HCT116 (cell line): ENCODE measurements at regions not wholly inside any gene's neighbourhood (a gene's known extent, or its start where the extent isn't known, plus 50 kb on each side); places are given as distances from the start of the nearest gene placed in this dataset.

Experiments
- ATAC-seq: fragments of 200-7000 bp; cut with Tn5 transposase; 2 replicates; pipeline ENCODE4 v1.9.1; 2020; ENCODE audit warnings: mild to moderate bottlenecking, moderate library complexity
- BruUV-seq: library from RNA; stranded (reverse); fragments of 400-500 nt; replicated peaks from 2 replicates; lab custom pipeline; 2021; lab: Mats Ljungman, UMichigan
- CTCF ChIA-PET: fragments of 300-600 bp; sonication (Branson Sonifier 250); formaldehyde crosslinking; loops from one replicate; lab custom pipeline; 2021; ENCODE audit warnings: antibody characterized with exemption; lab: Charles Lee
- POLR2A ChIA-PET: fragments of 300-600, 350-600 bp; sonication (Branson Sonifier 250); formaldehyde crosslinking; loops from one replicate; lab custom pipeline; 2021; ENCODE audit warnings: antibody characterized with exemption; lab: Charles Lee
- RAD21 ChIA-PET, 2 experiments: fragments of 300-600 bp; sonication (Branson Sonifier 250); formaldehyde crosslinking; loops; one replicate each; lab custom pipeline; 2023; ENCODE audit warnings: low total read pairs in 2 of 2; ENCODE audit not compliant: uncharacterized antibody in 2 of 2, unreplicated experiment in 2 of 2, low non-redundant PET in 1 of 2; lab: Charles Lee
- DNase-seq: peaks from one replicate; pipeline ENCODE4 v3.0.0-alpha.2; 2010; ENCODE audit warnings: low read depth, low spot score
- H2AFZ ChIP-seq: fragments of 200-600 bp; shearing (Covaris generic), sonication (generic); 2 replicates; pipeline ENCODE4 v1.6.1; 2017; ENCODE audit warnings: low read depth, mixed run types, mixed read lengths, antibody characterized with exemption, low read length; ENCODE audit not compliant: poor library complexity, severe bottlenecking
- H3K27ac ChIP-seq: 2 replicates; pipeline ENCODE4 v1.5.1; 2012; ENCODE audit warnings: low read depth, low read length
- H3K27me3 ChIP-seq: fragments of 200-600 bp; sonication (generic); 2 replicates; pipeline ENCODE4 v1.6.1; 2016; ENCODE audit warnings: mixed run types, low read length, mixed read lengths; ENCODE audit not compliant: insufficient read depth
- H3K36me3 ChIP-seq, 2 experiments: fragments of 200-500 bp in 1 of 2; fragments of 200-600 bp in 1 of 2; sonication (Bioruptor generic) in 1 of 2; sonication (generic) in 1 of 2; 2 replicates each; pipeline versions ENCODE4 v1.5.1 to v1.6.1; 2014 to 2016; ENCODE audit warnings: low read length in 2 of 2, inconsistent platforms in 1 of 2, mixed read lengths in 1 of 2, mixed run types in 1 of 2; ENCODE audit not compliant: insufficient read depth in 2 of 2, control insufficient read depth in 1 of 2
- H3K4me1 ChIP-seq, 2 experiments: fragments of 200-600 bp in 1 of 2; sonication (generic) in 1 of 2; 2 replicates each; pipeline versions ENCODE4 v1.5.1 to v1.6.1; 2012 to 2017; ENCODE audit warnings: low read length in 2 of 2, inconsistent platforms in 1 of 2, mild to moderate bottlenecking in 1 of 2, mixed read lengths in 1 of 2, mixed run types in 1 of 2, moderate library complexity in 1 of 2; ENCODE audit not compliant: insufficient read depth in 2 of 2, control insufficient read depth in 1 of 2
- H3K4me2 ChIP-seq: fragments of 200-600 bp; sonication (generic); 2 replicates; pipeline ENCODE4 v1.6.1; 2017; ENCODE audit warnings: mixed run types, low read length, mixed read lengths
- H3K4me3 ChIP-seq, 2 experiments: fragments of 200-600 bp in 1 of 2; sonication (generic) in 1 of 2; replicated peaks in 1 of 2; 2 replicates each; pipeline ENCODE4 v1.5.1; 2011 to 2016; ENCODE audit warnings: low read length in 2 of 2, control low read depth in 1 of 2, low read depth in 1 of 2, mild to moderate bottlenecking in 1 of 2, mixed read lengths in 1 of 2, mixed run types in 1 of 2
- H3K79me2 ChIP-seq: fragments of 200-600 bp; sonication (generic); 2 replicates; pipeline ENCODE4 v1.6.1; 2017; ENCODE audit warnings: mild to moderate bottlenecking, mixed run types, low read length, moderate library complexity, mixed read lengths; ENCODE audit not compliant: insufficient read depth
- H3K9ac ChIP-seq: fragments of 200-600 bp; sonication (generic); 2 replicates; pipeline ENCODE4 v1.6.1; 2016; ENCODE audit warnings: low read length, mixed read lengths
- H3K9me2 ChIP-seq: fragments of 200-600 bp; sonication (generic), shearing (Covaris generic); 2 replicates; pipeline ENCODE4 v1.6.1; 2017; ENCODE audit warnings: mixed run types, mild to moderate bottlenecking, moderate library complexity; ENCODE audit not compliant: insufficient read depth
- H3K9me3 ChIP-seq, 2 experiments: fragments of 200-500 bp in 1 of 2; fragments of 200-600 bp in 1 of 2; sonication (Bioruptor generic) in 1 of 2; sonication (generic) in 1 of 2; 2 replicates each; pipeline ENCODE4 v1.6.1; 2014 to 2017; ENCODE audit warnings: low read length in 2 of 2, mixed read lengths in 2 of 2, inconsistent platforms in 1 of 2, low read depth in 1 of 2, mild to moderate bottlenecking in 1 of 2, mixed run types in 1 of 2, moderate library complexity in 1 of 2; ENCODE audit not compliant: control insufficient read depth in 1 of 2, insufficient read depth in 1 of 2
- H4K20me1 ChIP-seq: fragments of 200-600 bp; sonication (generic), shearing (Covaris generic); 2 replicates; pipeline ENCODE4 v1.6.1; 2017; ENCODE audit warnings: mixed run types, mild to moderate bottlenecking, moderate library complexity; ENCODE audit not compliant: insufficient read depth
- EGR1 ChIP-seq: IDR thresholded peaks from 2 replicates; pipeline ENCODE4 v1.6.1; 2012; ENCODE audit warnings: low read depth
- POLR2A ChIP-seq: IDR thresholded peaks from 2 replicates; pipeline ENCODE4 v1.7.0; 2011; ENCODE audit warnings: borderline replicate concordance; ENCODE audit not compliant: insufficient read depth, insufficient read length; ENCODE audit errors: extremely low read depth
- SIN3A ChIP-seq: IDR thresholded peaks from 2 replicates; pipeline ENCODE4 v1.6.1; 2012; ENCODE audit warnings: low read depth
- YY1 ChIP-seq: IDR thresholded peaks from 2 replicates; pipeline ENCODE4 v1.6.1; 2011; ENCODE audit warnings: low read length, low read depth, moderate library complexity, mild to moderate bottlenecking; ENCODE audit not compliant: insufficient replicate concordance; ENCODE audit errors: extremely low read depth
- ZBTB33 ChIP-seq: IDR thresholded peaks from 2 replicates; pipeline ENCODE4 v1.6.1; 2011; ENCODE audit warnings: mild to moderate bottlenecking, low read length, moderate library complexity; ENCODE audit not compliant: insufficient replicate concordance; ENCODE audit errors: extremely low read depth
- intact Hi-C: fragments of 100-400 bp; cut with micrococcal nuclease; formaldehyde crosslinking; loops from 2 replicates; pipeline ENCODE4 v1.10.0; 2022
- TF ChIP-seq, protein P1 (sequence below), 3 experiments: fragments of 200-600 bp in 1 of 3; sonication (generic) in 1 of 3; IDR thresholded peaks in 2 of 3; conservative IDR thresholded peaks in 1 of 3; 2 replicates each; pipeline ENCODE4 v1.5.1; 2012 to 2017; ENCODE audit warnings: low read depth in 2 of 3, low read length in 2 of 3, antibody characterized with exemption in 1 of 3, borderline replicate concordance in 1 of 3, control low read depth in 1 of 3, mild to moderate bottlenecking in 1 of 3, mixed read lengths in 1 of 3, mixed run types in 1 of 3, moderate library complexity in 1 of 3; ENCODE audit not compliant: insufficient read depth in 1 of 3
- TF ChIP-seq, protein P2 (sequence below): IDR thresholded peaks from 2 replicates; pipeline ENCODE4 v1.6.1; 2012; ENCODE audit warnings: low read depth
- TF ChIP-seq, protein P3 (sequence below): IDR thresholded peaks from 2 replicates; pipeline ENCODE4 v1.6.1; 2012

DNA sequence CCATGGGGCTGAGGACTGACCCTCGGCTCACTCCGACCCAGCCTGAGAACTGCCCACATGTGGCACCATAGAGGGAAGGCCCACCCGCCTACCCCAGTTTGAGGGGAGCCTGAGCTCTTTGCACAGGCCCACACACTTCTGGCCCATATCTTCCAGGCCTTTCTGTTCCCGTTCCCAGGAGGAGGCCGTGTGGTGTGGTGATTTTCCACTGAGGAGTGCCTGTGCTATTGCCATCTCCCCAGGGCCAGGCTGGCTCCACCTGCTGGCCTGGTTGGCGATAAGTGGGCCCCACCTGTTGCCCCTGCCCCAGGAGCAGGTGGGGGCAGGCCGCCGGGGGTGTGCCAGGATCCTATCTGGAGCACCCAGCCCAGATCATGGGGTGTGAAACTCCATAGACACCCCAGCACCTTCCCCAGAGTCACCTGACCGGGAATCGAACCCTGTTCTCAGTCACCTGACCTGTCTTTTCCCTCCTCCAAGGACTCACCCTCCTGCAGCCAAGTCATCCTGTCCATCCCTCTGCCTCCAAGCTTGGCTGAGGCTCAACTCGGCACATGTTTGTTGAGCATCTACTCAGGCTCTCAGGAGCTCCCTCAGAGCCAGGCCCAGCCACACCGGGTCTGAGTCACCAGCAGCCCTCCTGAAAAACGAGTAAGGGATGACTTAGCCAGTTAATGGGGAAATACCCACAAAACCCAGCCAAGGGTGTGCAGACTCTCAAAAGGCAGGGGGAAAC lies 120.1 kb downstream of the CYP26B1 start:
- TF ChIP-seq EGR1, result no peak
- TF ChIP-seq, protein P1, sequence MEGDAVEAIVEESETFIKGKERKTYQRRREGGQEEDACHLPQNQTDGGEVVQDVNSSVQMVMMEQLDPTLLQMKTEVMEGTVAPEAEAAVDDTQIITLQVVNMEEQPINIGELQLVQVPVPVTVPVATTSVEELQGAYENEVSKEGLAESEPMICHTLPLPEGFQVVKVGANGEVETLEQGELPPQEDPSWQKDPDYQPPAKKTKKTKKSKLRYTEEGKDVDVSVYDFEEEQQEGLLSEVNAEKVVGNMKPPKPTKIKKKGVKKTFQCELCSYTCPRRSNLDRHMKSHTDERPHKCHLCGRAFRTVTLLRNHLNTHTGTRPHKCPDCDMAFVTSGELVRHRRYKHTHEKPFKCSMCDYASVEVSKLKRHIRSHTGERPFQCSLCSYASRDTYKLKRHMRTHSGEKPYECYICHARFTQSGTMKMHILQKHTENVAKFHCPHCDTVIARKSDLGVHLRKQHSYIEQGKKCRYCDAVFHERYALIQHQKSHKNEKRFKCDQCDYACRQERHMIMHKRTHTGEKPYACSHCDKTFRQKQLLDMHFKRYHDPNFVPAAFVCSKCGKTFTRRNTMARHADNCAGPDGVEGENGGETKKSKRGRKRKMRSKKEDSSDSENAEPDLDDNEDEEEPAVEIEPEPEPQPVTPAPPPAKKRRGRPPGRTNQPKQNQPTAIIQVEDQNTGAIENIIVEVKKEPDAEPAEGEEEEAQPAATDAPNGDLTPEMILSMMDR (IDR thresholded peaks at IDR 0.05 in 2 of 3, conservative IDR thresholded peaks at IDR 0.05 in 1 of 3; ENCODE audit: borderline replicate concordance in 1 of 3, insufficient read depth in 1 of 3, low read depth in 2 of 3, low read length in 2 of 3), result 0 out of 6 replicates have a peak, but pooled peaks of 2 of the 3 experiments have one; percentile 7 to 21
- Histone ChIP-seq H3K27ac (no peak overlapping the region), H3K27me3 (no peaks in the 10 kb centered on the region), H4K20me1 (no peaks in the 10 kb centered on the region), H3K9ac (no peak overlapping the region), H3K4me3 (no peak overlapping the region), H3K36me3 (no peaks in the 10 kb centered on the region), H3K9me3 (no peaks in the 10 kb centered on the region), H3K4me2 (no peak overlapping the region), H3K4me1 (peaks cover 0 to 4% of the 10 kb centered on the region in 2 experiments; a peak in 1 of 4 replicates), H2AFZ (no peak overlapping the region), H3K79me2 (no peaks in the 10 kb centered on the region), H3K9me2 (no peaks in the 10 kb centered on the region)
- no TSS peak for BruUV-seq
- ATAC-seq (peak; percentile 68), DNase-seq (no peak)
- intact Hi-C loops, result no loop called here
- ChIA-PET RAD21 (no interaction called here), POLR2A (no interaction called here), CTCF (interaction anchor here (0.9 kb wide), 1 partner anchor 32 kb away, joined by 3 read pairs; no protein-coding TSS in a partner anchor)

DNA sequence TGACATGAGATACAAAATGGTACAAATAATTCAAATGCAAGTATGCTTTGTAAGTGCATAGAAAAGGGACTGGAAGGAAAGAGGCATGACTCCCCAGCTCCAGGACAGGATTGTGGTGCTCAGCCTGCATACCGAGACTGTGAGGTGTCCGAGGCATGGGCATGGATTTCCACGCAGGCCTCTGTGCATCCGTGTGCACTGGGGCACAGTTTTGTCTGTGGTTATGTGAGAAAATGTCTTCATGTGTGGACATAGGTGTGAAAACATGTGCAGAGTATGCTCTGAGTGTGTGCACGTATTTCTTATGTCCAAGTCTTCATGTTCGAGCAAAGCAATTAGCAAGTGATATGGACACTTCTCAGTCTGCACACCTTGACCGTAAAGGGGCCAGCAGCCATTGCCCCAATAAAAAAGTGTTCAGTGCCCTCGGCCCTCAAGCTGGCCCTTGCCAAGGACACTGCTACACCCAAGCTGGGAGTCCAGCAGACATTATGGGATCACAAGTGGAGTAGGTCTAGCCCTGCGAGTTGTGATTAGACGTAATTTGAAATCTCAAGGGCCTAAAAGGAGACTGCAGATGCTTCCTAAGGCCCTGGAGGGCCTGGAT lies 120.7 kb downstream of the CYP26B1 start:
- no peak overlapping the region for H2AFZ ChIP-seq
- no peak overlapping the region for H3K9ac ChIP-seq
- BruUV-seq, result no TSS peak
- no peaks in the 10 kb centered on the region for H4K20me1 ChIP-seq
- no peaks in the 10 kb centered on the region for H3K9me3 ChIP-seq
- no peak for DNase-seq
- H3K79me2 ChIP-seq, result no peaks in the 10 kb centered on the region
- no peak for ATAC-seq
- H3K4me1 ChIP-seq, result 0 out of 4 replicates have a peak, but pooled peaks cover 0 to 4% of the 10 kb centered on the region in 2 experiments
- intact Hi-C loops, result no loop called here
- H3K4me3 ChIP-seq, result no peak overlapping the region
- H3K27ac ChIP-seq, result no peak overlapping the region
- CTCF ChIA-PET, result interaction anchor here (0.9 kb wide), 1 partner anchor 32 kb away, joined by 3 read pairs; no protein-coding TSS in a partner anchor
- H3K36me3 ChIP-seq, result no peaks in the 10 kb centered on the region
- POLR2A ChIA-PET, result no interaction called here
- H3K27me3 ChIP-seq, result no peaks in the 10 kb centered on the region
- RAD21 ChIA-PET, result no interaction called here
- H3K9me2 ChIP-seq, result no peaks in the 10 kb centered on the region
- H3K4me2 ChIP-seq, result no peak overlapping the region
- TF ChIP-seq YY1 (no peak), SIN3A (no peak), POLR2A (no peak), ZBTB33 (no peak), EGR1 (no peak)
- TF ChIP-seq, protein P2, sequence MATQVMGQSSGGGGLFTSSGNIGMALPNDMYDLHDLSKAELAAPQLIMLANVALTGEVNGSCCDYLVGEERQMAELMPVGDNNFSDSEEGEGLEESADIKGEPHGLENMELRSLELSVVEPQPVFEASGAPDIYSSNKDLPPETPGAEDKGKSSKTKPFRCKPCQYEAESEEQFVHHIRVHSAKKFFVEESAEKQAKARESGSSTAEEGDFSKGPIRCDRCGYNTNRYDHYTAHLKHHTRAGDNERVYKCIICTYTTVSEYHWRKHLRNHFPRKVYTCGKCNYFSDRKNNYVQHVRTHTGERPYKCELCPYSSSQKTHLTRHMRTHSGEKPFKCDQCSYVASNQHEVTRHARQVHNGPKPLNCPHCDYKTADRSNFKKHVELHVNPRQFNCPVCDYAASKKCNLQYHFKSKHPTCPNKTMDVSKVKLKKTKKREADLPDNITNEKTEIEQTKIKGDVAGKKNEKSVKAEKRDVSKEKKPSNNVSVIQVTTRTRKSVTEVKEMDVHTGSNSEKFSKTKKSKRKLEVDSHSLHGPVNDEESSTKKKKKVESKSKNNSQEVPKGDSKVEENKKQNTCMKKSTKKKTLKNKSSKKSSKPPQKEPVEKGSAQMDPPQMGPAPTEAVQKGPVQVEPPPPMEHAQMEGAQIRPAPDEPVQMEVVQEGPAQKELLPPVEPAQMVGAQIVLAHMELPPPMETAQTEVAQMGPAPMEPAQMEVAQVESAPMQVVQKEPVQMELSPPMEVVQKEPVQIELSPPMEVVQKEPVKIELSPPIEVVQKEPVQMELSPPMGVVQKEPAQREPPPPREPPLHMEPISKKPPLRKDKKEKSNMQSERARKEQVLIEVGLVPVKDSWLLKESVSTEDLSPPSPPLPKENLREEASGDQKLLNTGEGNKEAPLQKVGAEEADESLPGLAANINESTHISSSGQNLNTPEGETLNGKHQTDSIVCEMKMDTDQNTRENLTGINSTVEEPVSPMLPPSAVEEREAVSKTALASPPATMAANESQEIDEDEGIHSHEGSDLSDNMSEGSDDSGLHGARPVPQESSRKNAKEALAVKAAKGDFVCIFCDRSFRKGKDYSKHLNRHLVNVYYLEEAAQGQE, result no peak
- TF ChIP-seq, protein P3, sequence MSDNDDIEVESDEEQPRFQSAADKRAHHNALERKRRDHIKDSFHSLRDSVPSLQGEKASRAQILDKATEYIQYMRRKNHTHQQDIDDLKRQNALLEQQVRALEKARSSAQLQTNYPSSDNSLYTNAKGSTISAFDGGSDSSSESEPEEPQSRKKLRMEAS, result no peak
